ENCODE measurements at regions not wholly inside any gene's neighbourhood (a gene's known extent, or its start where the extent isn't known, plus 50 kb on each side); places are given as distances from the start of the nearest gene placed in this dataset.

- TF ChIP-seq CTCF (IDR thresholded peaks at IDR 0.05), result no peak
- no peak for TF ChIP-seq EZH2 (IDR thresholded peaks at IDR 0.05; ENCODE audit: borderline replicate concordance, insufficient read depth, low read depth, low read length, poor library complexity, severe bottlenecking)
Observed at GRCh38 chr1:221449801-221450470, 292.0 kb downstream of the DUSP10 start.

Data from B cell (primary cell).